Uterus (tissue), 1 donor: ENCODE measurements at regions not wholly inside any gene's neighbourhood (a gene's known extent, or its start where the extent isn't known, plus 50 kb on each side); places are given as distances from the start of the nearest gene placed in this dataset. TPM values are rescaled to one million over a fixed set of nuclear protein-coding genes. Genes with fewer than 3 reads are reported as not detected.

ENCODE experiments used
- small RNA-seq: library from RNA; depleted of rRNA; stranded (forward); fragments of <200 nt; gene quantifications from one replicate; pipeline ENCODE3, GENCODE V24; 2016

Small RNA genes in the stretch of these regions (small RNA-seq; reads per million reads assigned to genes)
- gene AL117339.3, result not detected
- not detected for gene RNU6-1118P
